GM12865 (cell line): ENCODE measurements at regions not wholly inside any gene's neighbourhood (a gene's known extent, or its start where the extent isn't known, plus 50 kb on each side); places are given as distances from the start of the nearest gene placed in this dataset.

Experiments used
- DNase-seq: peaks from one replicate; pipeline ENCODE4 v3.0.0; 2010; ENCODE audit warnings: low read depth
- H3K4me3 ChIP-seq: 2 replicates; pipeline ENCODE4 v1.5.1; 2011; ENCODE audit warnings: mild to moderate bottlenecking, low read depth, low read length, control low read depth
- CTCF ChIP-seq: IDR thresholded peaks from 2 replicates; pipeline ENCODE4 v1.5.1; 2011; ENCODE audit warnings: low read length, control low read depth, low read depth, inconsistent platforms; ENCODE audit not compliant: insufficient read depth; ENCODE audit errors: missing control alignments

GRCh38 chr1:220956501-220957232 is 77.4 kb downstream of the HLX start:
- DNase-seq, result no peak
- H3K4me3 ChIP-seq, result no peak overlapping the region
- TF ChIP-seq CTCF, result no peak

GRCh38 chr1:220957233-220957605 is 78.0 kb downstream of the HLX start:
- DNase-seq, result no peak
- no peak overlapping the region for H3K4me3 ChIP-seq
- TF ChIP-seq CTCF, result no peak

- no peak for TF ChIP-seq CTCF
- H3K4me3 ChIP-seq, result no peak overlapping the region
- no peak for DNase-seq
Measured at GRCh38 chr1:220958234-220958633, 79.0 kb downstream of the HLX start.

- peak; percentile 8 for DNase-seq
Measured at GRCh38 chr1:220962031-220962751, 82.9 kb downstream of the HLX start.

GRCh38 chr1:220966041-220966440 is 86.8 kb downstream of the HLX start:
- no peak for TF ChIP-seq CTCF

More at GRCh38 chr1:220962031-220962751, 82.9 kb downstream of the HLX start:
- no peak overlapping the region for H3K4me3 ChIP-seq
- TF ChIP-seq CTCF, result no peak

GRCh38 chr1:220966473-220966872 is 87.2 kb downstream of the HLX start:
- TF ChIP-seq CTCF, result no peak
- DNase-seq, result no peak
- no peak overlapping the region for H3K4me3 ChIP-seq

More at GRCh38 chr1:220966041-220966440, 86.8 kb downstream of the HLX start:
- DNase-seq, result no peak
- H3K4me3 ChIP-seq, result no peak overlapping the region
